Panc1 (cell line): ENCODE measurements at regions not wholly inside any gene's neighbourhood (a gene's known extent, or its start where the extent isn't known, plus 50 kb on each side); places are given as distances from the start of the nearest gene placed in this dataset.

Experiments used
- ATAC-seq: fragments of 200-7000 bp; cut with Tn5 transposase; 2 replicates; pipeline ENCODE4 v1.9.1; 2020; ENCODE audit warnings: mild to moderate bottlenecking, moderate library complexity
- BruUV-seq: library from RNA; stranded (reverse); fragments of 400-500 nt; replicated peaks from 2 replicates; lab custom pipeline; 2021; lab: Mats Ljungman, UMichigan
- CTCF ChIA-PET: fragments of 300-600 bp; sonication (Branson Sonifier 250); formaldehyde crosslinking; loops from one replicate; lab custom pipeline; 2022; ENCODE audit warnings: antibody characterized with exemption; lab: Charles Lee
- POLR2A ChIA-PET: fragments of 300-600 bp; sonication (Branson Sonifier 250); formaldehyde crosslinking; loops from one replicate; lab custom pipeline; 2022; ENCODE audit warnings: antibody characterized with exemption; lab: Charles Lee
- DNase-seq: peaks from one replicate; pipeline ENCODE4 v3.0.0-alpha.2; 2010; ENCODE audit warnings: low read depth, low spot score
- H3K27ac ChIP-seq: 2 replicates; pipeline ENCODE4 v1.5.1; 2011; ENCODE audit warnings: mild to moderate bottlenecking, low read length, inconsistent platforms
- H3K27me3 ChIP-seq: fragments of 200-500 bp; sonication (Bioruptor generic); 2 replicates; pipeline ENCODE4 v1.6.0; 2014; ENCODE audit warnings: low read length, inconsistent platforms; ENCODE audit not compliant: control insufficient read depth, insufficient read depth
- H3K36me3 ChIP-seq: fragments of 200-500 bp; sonication (Bioruptor generic); 2 replicates; pipeline ENCODE4 v1.5.1; 2014; ENCODE audit warnings: inconsistent platforms, mild to moderate bottlenecking, low read length, moderate library complexity; ENCODE audit not compliant: control insufficient read depth, insufficient read depth
- H3K4me1 ChIP-seq: 2 replicates; pipeline ENCODE4 v1.5.1; 2011; ENCODE audit warnings: inconsistent platforms, mild to moderate bottlenecking, low read length, moderate library complexity; ENCODE audit not compliant: control insufficient read depth, insufficient read depth
- H3K4me3 ChIP-seq, 2 experiments: 2 replicates each; pipeline ENCODE4 v1.5.1; 2011 to 2012; ENCODE audit warnings: low read depth in 2 of 2, low read length in 2 of 2, mild to moderate bottlenecking in 2 of 2, inconsistent platforms in 1 of 2, moderate library complexity in 1 of 2
- H3K9me3 ChIP-seq: fragments of 200-500 bp; sonication (Bioruptor generic); 2 replicates; pipeline ENCODE4 v1.5.1; 2014; ENCODE audit warnings: low read depth, mild to moderate bottlenecking, inconsistent platforms, low read length, moderate library complexity; ENCODE audit not compliant: control insufficient read depth, insufficient read depth
- POLR2AphosphoS5 ChIP-seq: IDR thresholded peaks from 2 replicates; pipeline ENCODE4 v1.6.1; 2012; ENCODE audit warnings: mild to moderate bottlenecking, low read depth, low read length, moderate library complexity
- SIN3A ChIP-seq: IDR thresholded peaks from 2 replicates; pipeline ENCODE4 v1.6.1; 2012; ENCODE audit warnings: low read depth, mild to moderate bottlenecking, low read length, moderate library complexity, borderline replicate concordance; ENCODE audit not compliant: insufficient read depth
- TCF7L2 ChIP-seq: IDR thresholded peaks from 2 replicates; pipeline ENCODE4 v1.6.1; 2011; ENCODE audit warnings: mild to moderate bottlenecking, low read depth, low read length, inconsistent platforms
- in situ Hi-C: cut with HindIII; loops from 2 replicates; pipeline ENCODE4 v1.10.0; 2016; ENCODE audit warnings: low sequenced_read_pairs, low pct_unique_long_range_greater_than_20kb
- intact Hi-C: fragments of 100-400 bp; cut with micrococcal nuclease; formaldehyde crosslinking; loops from one replicate; pipeline ENCODE4 v1.10.0; 2022; ENCODE audit not compliant: unreplicated experiment
- TF ChIP-seq, protein P1 (sequence below): fragments of 450-650 bp; IDR thresholded peaks from 2 replicates; pipeline ENCODE4 v1.5.1; 2017; ENCODE audit warnings: mild to moderate bottlenecking
- TF ChIP-seq, protein P2 (sequence below), 2 experiments: IDR thresholded peaks; 2 replicates each; pipeline ENCODE4 v1.6.1; 2011 to 2012; ENCODE audit warnings: low read depth in 2 of 2, control low read depth in 1 of 2, low read length in 1 of 2, mild to moderate bottlenecking in 1 of 2, moderate library complexity in 1 of 2; ENCODE audit not compliant: insufficient read depth in 1 of 2

DNA sequence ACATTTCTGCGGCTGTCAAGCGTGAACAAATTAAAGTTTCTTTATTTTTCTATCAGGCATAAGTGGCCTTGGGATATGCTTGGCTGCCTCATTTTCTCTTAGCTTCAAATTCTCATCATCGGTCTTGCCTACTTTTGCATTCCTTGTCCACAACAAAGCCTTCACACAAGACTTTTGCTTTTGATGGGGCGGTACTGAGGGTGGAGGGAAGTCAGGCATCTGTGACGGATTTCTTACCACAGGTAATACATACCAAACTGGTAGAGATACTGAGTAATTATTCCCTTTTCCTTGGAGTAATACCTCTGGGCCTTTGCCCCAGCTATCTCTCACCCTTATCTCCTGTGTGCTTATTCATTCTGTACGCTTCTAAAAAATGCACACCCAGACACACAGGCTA, 468.3 kb upstream of the RGPD4 start:
- no TSS peak for BruUV-seq
- intact Hi-C loops (no loop called here), in situ Hi-C loops (no loop called here)
- H3K27me3 ChIP-seq = no peaks in the 10 kb centered on the region
- CTCF ChIA-PET = no interaction called here
- H3K4me1 ChIP-seq = no peaks in the 10 kb centered on the region
- no peak for DNase-seq
- H3K4me3 ChIP-seq = no peak overlapping the region
- H3K27ac ChIP-seq = no peak overlapping the region
- POLR2A ChIA-PET = no interaction called here
- H3K9me3 ChIP-seq = no peaks in the 10 kb centered on the region
- no peaks in the 10 kb centered on the region for H3K36me3 ChIP-seq
- no peak for TF ChIP-seq SIN3A
- TF ChIP-seq, protein P1, sequence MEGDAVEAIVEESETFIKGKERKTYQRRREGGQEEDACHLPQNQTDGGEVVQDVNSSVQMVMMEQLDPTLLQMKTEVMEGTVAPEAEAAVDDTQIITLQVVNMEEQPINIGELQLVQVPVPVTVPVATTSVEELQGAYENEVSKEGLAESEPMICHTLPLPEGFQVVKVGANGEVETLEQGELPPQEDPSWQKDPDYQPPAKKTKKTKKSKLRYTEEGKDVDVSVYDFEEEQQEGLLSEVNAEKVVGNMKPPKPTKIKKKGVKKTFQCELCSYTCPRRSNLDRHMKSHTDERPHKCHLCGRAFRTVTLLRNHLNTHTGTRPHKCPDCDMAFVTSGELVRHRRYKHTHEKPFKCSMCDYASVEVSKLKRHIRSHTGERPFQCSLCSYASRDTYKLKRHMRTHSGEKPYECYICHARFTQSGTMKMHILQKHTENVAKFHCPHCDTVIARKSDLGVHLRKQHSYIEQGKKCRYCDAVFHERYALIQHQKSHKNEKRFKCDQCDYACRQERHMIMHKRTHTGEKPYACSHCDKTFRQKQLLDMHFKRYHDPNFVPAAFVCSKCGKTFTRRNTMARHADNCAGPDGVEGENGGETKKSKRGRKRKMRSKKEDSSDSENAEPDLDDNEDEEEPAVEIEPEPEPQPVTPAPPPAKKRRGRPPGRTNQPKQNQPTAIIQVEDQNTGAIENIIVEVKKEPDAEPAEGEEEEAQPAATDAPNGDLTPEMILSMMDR = no peak
- TF ChIP-seq, protein P2, sequence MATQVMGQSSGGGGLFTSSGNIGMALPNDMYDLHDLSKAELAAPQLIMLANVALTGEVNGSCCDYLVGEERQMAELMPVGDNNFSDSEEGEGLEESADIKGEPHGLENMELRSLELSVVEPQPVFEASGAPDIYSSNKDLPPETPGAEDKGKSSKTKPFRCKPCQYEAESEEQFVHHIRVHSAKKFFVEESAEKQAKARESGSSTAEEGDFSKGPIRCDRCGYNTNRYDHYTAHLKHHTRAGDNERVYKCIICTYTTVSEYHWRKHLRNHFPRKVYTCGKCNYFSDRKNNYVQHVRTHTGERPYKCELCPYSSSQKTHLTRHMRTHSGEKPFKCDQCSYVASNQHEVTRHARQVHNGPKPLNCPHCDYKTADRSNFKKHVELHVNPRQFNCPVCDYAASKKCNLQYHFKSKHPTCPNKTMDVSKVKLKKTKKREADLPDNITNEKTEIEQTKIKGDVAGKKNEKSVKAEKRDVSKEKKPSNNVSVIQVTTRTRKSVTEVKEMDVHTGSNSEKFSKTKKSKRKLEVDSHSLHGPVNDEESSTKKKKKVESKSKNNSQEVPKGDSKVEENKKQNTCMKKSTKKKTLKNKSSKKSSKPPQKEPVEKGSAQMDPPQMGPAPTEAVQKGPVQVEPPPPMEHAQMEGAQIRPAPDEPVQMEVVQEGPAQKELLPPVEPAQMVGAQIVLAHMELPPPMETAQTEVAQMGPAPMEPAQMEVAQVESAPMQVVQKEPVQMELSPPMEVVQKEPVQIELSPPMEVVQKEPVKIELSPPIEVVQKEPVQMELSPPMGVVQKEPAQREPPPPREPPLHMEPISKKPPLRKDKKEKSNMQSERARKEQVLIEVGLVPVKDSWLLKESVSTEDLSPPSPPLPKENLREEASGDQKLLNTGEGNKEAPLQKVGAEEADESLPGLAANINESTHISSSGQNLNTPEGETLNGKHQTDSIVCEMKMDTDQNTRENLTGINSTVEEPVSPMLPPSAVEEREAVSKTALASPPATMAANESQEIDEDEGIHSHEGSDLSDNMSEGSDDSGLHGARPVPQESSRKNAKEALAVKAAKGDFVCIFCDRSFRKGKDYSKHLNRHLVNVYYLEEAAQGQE (IDR thresholded peaks at IDR 0.05; ENCODE audit: insufficient read depth in 1 of 2, low read depth in 2 of 2, low read length in 1 of 2) = no peak
- no peak for TF ChIP-seq POLR2AphosphoS5
- no peak for TF ChIP-seq TCF7L2
- ATAC-seq = no peak

DNA sequence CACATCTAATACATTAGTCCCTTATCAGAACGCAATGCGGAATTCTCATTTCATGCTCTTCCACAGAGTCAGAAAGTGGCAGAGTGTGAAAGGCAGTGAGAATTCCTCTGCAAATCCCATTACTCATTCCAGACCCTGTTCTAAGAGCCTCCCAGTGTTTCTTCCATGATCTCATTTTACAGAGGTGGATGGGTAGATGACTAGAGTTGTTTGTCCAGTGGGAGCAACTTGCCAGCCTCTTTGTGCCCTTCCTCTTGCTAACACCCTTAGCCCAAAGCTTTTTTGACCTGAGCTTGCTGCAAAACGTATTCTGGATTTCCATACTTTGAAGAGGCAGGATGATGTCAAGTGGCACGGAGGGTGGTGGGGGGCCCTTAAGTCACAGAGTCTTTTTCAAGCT, 467.7 kb upstream of the RGPD4 start:
- TF ChIP-seq POLR2AphosphoS5 (no peak), SIN3A (no peak), TCF7L2 (no peak)
- TF ChIP-seq, protein P2 (IDR thresholded peaks at IDR 0.05; ENCODE audit: insufficient read depth in 1 of 2, low read depth in 2 of 2, low read length in 1 of 2) = no peak
- TF ChIP-seq, protein P1 = no peak
- in situ Hi-C loops (no loop called here), intact Hi-C loops (no loop called here)
- Histone ChIP-seq H3K27me3 (no peaks in the 10 kb centered on the region), H3K27ac (no peak overlapping the region), H3K36me3 (no peaks in the 10 kb centered on the region), H3K9me3 (no peaks in the 10 kb centered on the region), H3K4me3 (no peak overlapping the region), H3K4me1 (no peaks in the 10 kb centered on the region)
- no peak for ATAC-seq
- POLR2A ChIA-PET = no interaction called here
- DNase-seq = no peak
- CTCF ChIA-PET = no interaction called here
- no TSS peak for BruUV-seq
